NAMALWA (cell line): ENCODE measurements at regions not wholly inside any gene's neighbourhood (a gene's known extent, or its start where the extent isn't known, plus 50 kb on each side); places are given as distances from the start of the nearest gene placed in this dataset.
"Not testable (repeated sequence)": the region's sequence is repeated elsewhere in the genome, so short reads cannot be mapped to it uniquely, and the experiment has no call there.

Experiments used
- DNase-seq: peaks from one replicate; pipeline ENCODE4 v3.0.0-alpha.2; 2015; ENCODE audit warnings: low spot score

GRCh38 chr9:32200896-32201295 lies 183.5 kb upstream of the ACO1 start:
- DNase-seq: no peak

- not testable (repeated sequence) for DNase-seq
Observed at GRCh38 chr9:32209164-32209563, 175.3 kb upstream of the ACO1 start.

DNA sequence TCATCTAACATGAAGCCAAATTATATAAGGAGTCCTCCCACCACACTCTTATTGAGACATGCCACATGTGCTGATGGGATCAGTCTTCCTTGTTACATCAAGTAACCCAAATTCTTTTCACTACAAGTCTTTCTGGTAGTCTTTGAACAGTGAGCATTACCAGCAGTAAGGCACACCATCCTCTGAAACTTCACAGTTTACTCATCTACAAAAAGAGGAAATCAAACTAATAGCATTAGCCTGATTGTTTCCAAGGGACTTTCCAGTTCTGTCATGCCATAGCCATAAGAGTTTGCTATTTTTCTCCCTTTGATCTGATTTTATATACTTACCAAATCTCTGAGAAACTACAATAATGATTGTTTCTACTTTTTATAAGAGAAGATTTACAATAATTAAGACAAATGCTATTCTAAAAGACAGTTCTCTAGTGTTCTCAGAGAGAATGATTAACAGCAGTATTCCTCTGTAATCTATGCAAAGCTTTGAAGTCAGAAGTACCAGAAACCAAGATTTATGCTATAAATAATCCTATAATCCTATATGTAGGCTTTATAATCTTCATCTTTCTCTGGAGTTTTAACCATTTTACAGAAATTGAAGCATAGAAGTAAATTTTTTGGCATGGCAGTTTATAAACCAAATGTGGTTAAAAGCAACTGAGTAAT lies 166.2 kb upstream of the ACO1 start:
- no peak for DNase-seq

- no peak for DNase-seq
Observed at GRCh38 chr9:32220750-32221149, 163.7 kb upstream of the ACO1 start.

- no peak for DNase-seq
Observed at GRCh38 chr9:32234451-32234850, 150.0 kb upstream of the ACO1 start.

DNA sequence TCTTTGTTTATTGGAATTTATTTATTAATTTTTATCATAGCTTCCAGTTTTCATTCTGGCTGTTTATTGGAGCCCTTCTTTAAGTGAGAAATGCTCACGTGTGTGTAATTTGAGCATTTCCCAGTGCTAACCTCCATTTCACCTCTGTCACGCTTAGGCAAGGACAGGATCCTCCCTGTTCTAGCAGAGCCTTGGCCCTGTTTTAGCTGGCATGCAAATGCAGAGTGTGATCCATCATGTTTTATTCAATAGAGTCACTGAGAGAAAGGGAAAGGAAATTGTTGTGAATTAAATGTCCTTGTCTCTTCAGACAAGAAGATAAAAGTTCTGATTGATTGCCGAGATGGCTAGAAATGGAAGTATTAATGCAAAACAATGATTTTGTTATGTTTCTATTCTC lies 137.3 kb upstream of the ACO1 start:
- no peak for DNase-seq

- no peak for DNase-seq
Observed at GRCh38 chr9:32248189-32248712, 136.2 kb upstream of the ACO1 start.

GRCh38 chr9:32251539-32251938 lies 132.9 kb upstream of the ACO1 start:
- peak; percentile 69 for DNase-seq

- DNase-seq: no peak
Observed at GRCh38 chr9:32253731-32254130, 130.7 kb upstream of the ACO1 start.

DNA sequence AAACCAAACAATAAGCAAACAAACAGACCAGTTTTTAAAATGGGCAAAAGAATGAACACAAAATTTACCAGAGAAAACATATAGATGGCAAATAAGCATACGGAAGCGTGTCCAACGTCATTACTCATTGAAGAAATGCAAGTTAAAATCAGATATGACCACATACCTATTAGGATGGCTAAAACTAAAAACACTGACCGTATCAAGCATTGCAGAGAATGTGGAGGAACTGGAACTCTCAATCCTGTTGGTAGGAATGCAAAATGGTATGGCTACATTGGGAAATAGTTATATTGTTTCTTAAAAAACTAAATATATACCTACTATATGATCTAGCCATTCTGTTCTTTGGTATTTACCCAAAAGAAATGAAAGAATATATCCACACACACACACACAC lies 129.4 kb upstream of the ACO1 start:
- DNase-seq: no peak

DNA sequence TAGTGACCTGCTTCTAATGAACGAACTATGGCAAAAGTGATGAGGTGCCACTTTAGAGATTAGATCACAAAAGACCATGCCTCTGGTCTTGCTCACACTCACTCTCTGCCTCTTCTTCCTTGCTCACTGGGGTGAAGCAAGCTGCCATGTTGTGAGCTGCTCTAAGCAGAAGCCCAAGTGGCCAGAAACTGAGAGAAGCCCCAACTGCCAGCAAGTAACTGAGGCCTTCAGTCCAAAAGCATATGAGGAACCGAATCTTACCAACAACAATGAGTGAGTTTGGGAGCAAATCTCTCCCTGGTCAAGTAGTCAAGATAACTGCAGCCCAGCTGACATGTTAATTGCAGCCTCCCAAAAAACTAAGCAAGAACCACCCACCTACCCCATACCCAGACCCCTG lies 126.0 kb upstream of the ACO1 start:
- DNase-seq: no peak

DNA sequence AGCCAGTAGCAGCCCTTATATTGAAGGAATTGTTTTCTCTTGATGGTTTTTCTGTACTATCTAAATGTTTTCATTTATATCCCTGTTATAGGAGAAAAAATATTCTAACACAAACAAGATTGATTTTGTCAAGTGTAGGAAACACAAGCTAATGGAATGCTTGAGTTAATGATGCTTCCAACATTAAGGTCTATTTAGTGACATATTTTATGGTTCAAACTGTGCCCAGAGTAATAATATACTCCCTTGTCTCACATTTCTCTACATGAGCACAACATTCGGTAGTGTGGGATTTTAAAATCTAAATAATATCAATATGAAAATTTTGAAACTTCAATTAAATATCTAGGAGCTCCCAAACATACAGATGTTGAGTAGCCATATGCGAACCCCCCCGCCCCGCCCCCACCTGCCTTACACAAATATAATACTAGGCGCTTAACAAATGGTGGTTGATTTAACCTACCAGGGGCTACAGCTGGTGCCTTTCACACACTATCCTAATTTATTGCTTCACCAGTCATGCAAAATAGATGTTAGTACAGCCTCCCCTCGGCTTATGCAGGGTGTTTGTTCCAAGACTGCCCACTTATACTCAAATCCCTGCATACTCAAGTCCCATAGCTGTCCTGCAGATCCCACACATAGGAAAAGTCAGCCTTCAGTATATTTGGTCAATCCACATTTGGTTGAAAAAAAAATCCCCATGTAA lies 124.1 kb upstream of the ACO1 start:
- no peak for DNase-seq

DNA sequence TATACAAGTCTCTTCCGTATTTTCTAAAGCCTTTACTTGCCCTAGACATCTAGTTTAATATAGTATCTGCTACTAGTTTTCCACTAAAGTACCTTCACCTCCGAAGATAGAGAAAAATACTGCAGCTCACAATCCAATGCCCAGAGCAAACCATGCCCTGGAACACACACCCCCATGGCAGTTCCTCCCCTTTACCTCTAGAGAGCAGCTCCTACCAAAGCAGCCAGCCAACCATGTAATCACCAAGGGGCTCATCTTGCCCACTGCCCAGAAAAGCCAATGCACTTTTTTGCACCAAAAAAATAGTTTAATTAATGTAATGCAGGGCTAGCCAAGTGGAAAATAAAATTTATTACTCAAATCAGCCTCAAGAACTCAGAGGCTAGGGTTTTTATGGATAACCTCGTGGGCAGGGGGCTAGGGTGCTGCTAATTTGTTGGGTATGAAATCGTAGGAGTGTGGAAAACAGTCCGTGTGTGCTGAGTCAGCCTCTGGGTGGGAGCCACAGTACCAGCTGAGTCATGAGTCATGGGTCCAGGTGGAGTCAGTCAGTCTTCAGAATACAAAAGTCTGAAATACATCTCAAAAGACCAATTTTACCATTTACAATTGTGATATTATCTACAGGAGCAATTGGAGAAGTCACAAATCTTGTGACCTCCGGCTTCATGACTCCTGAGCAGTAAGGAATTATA lies 120.1 kb upstream of the ACO1 start:
- no peak for DNase-seq

DNA sequence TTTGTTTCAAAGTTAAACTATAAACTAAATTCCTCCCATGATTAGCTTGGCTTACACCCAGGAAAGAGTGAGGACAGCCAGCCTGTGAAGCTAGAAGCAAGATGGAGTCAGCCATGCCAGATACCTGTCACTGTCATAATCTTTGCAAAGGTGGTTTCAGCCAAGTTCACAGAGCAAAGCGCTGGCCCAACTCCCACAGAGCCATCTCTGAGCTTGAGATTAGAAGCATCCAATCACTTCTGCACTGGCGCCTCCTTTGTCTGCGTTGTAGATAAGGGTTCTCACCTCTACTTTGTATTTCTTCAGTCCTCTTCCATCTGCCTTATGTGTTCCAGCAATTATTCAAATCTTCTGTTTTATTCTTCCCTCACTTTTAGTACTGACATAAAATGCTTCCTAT lies 119.4 kb upstream of the ACO1 start:
- no peak for DNase-seq

DNA sequence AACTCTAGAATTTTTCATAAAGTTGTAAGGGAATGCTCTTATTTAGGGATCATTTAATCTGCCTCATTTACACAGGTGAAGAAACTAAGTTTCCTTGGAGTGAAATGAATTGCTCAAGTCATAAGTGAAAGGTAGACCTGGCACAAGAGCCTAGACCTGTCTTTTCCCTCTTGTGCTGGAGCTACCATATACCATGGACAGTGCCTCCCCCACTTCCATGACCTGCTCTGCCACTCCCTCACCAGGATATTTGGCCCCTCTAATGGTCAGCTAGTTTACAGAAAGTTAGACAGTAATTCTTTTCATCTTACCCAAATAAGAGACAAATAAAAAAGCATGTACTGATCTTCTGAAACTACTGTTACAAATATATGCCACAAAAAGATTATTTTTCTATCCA lies 105.5 kb upstream of the ACO1 start:
- DNase-seq: no peak

GRCh38 chr9:32289756-32290155 lies 94.7 kb upstream of the ACO1 start:
- no peak for DNase-seq

- DNase-seq: no peak
Observed at GRCh38 chr9:32291370-32291769, 93.1 kb upstream of the ACO1 start.

GRCh38 chr9:32292611-32293010 lies 91.8 kb upstream of the ACO1 start:
- DNase-seq: no peak

GRCh38 chr9:32293091-32293490 lies 91.4 kb upstream of the ACO1 start:
- no peak for DNase-seq

DNA sequence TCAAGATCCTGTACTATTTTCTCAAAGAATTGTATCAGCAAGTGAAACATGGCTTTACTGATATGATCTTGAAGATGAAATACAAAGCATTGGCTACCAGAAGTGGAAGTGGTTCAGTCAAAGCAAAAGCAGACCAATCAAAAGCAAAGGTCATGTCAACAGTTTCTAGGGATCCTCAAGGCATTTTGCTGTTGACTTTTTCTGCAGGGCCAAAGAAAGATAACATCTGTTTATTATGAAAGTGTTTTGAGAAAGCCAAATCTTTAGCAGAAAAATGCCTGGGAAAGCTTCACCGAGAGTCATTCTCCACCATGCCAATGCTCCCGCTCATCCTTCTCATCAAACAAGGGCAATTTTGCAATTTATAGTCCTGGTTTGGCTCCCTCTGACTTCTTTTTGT lies 90.3 kb upstream of the ACO1 start:
- DNase-seq: no peak

GRCh38 chr9:32300373-32300772 lies 84.1 kb upstream of the ACO1 start:
- no peak for DNase-seq

- no peak for DNase-seq
Observed at GRCh38 chr9:32304495-32304894, 79.9 kb upstream of the ACO1 start.

- DNase-seq: no peak
Observed at GRCh38 chr9:32306006-32306405, 78.4 kb upstream of the ACO1 start.
